Activated CD8-positive, alpha-beta T cell treated with anti-CD3 and anti-CD28 coated beads for 36 hours (primary cell): ENCODE measurements at regions not wholly inside any gene's neighbourhood (a gene's known extent, or its start where the extent isn't known, plus 50 kb on each side); places are given as distances from the start of the nearest gene placed in this dataset.
"Not testable (repeated sequence)": the region's sequence is repeated elsewhere in the genome, so short reads cannot be mapped to it uniquely, and the experiment has no call there.

Experiments used
- ATAC-seq: fragments of 200-7000 bp; cut with Tn5 transposase; one replicate; pipeline ENCODE4 v1.10.0; 2021; ENCODE audit warnings: mild to moderate bottlenecking, moderate library complexity
- CTCF ChIA-PET: fragments of 350-600 bp; sonication (Branson Sonifier 250); formaldehyde crosslinking; loops from one replicate; lab custom pipeline; 2021; ENCODE audit warnings: antibody characterized with exemption; lab: Charles Lee
- POLR2A ChIA-PET: fragments of 350-600 bp; sonication (Branson Sonifier 250); formaldehyde crosslinking; loops from one replicate; lab custom pipeline; 2021; ENCODE audit warnings: antibody characterized with exemption; lab: Charles Lee
- DNase-seq: peaks from one replicate; pipeline ENCODE4 v3.0.0-alpha.2; 2020
- H3K27ac Mint-ChIP-seq: one replicate; pipeline ENCODE4 v1.8.0; 2021; ENCODE audit warnings: mild to moderate bottlenecking, mixed read lengths
- H3K27me3 Mint-ChIP-seq: one replicate; pipeline ENCODE4 v1.8.0; 2021; ENCODE audit warnings: mixed read lengths
- H3K36me3 Mint-ChIP-seq: one replicate; pipeline ENCODE4 v1.8.0; 2021; ENCODE audit warnings: low read depth, mixed read lengths
- H3K4me1 Mint-ChIP-seq: one replicate; pipeline ENCODE4 v1.8.0; 2021; ENCODE audit warnings: low read depth, mixed read lengths
- H3K4me3 Mint-ChIP-seq: one replicate; pipeline ENCODE4 v1.8.0; 2021; ENCODE audit warnings: mild to moderate bottlenecking, moderate library complexity, mixed read lengths
- H3K9me3 Mint-ChIP-seq: one replicate; pipeline ENCODE4 v1.8.0; 2021; ENCODE audit warnings: mixed read lengths
- CTCF ChIP-seq: fragments of 200-600 bp; IDR thresholded peaks from one replicate; pipeline ENCODE4 v1.8.0; 2022; ENCODE audit warnings: antibody characterized with exemption, mild to moderate bottlenecking
- intact Hi-C: fragments of 100-400 bp; cut with micrococcal nuclease; formaldehyde crosslinking; loops from one replicate; pipeline ENCODE4 v1.10.0; 2022

DNA sequence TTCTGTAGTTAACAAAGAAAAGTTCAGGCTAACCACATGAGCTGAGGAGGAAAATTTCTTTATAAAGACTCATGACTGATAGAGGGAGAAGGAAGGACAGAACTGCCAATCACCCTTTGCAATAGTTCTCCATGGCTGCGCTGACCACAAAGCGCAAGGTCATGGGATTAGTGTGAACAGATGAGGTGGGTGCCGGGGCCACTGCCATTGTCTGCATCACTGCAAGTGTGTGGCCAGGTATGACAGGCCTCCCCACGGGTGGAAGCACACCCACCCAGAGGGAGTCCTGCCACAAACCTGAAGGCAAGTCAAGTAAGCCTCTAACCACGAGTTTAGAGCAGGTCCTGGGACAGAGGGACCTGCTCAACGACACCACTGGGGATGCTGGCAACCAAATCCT is 128.1 kb downstream of the TUBA3C start:
- CTCF ChIA-PET: no interaction called here
- no peaks in the 10 kb centered on the region for H3K36me3 Mint-ChIP-seq
- no peak overlapping the region for H3K4me3 Mint-ChIP-seq
- peaks cover 8% of the 10 kb centered on the region for H3K9me3 Mint-ChIP-seq
- no peaks in the 10 kb centered on the region for H3K4me1 Mint-ChIP-seq
- TF ChIP-seq CTCF: no peak
- H3K27ac Mint-ChIP-seq: no peak overlapping the region
- intact Hi-C loops: no loop called here
- POLR2A ChIA-PET: no interaction called here
- DNase-seq (no peak), ATAC-seq (no peak)
- H3K27me3 Mint-ChIP-seq: no peaks in the 10 kb centered on the region

GRCh38 chr13:19052931-19053330 is 128.7 kb downstream of the TUBA3C start:
- ChIA-PET CTCF (no interaction called here), POLR2A (no interaction called here)
- no peaks in the 10 kb centered on the region for H3K27me3 Mint-ChIP-seq
- no peaks in the 10 kb centered on the region for H3K36me3 Mint-ChIP-seq
- H3K4me3 Mint-ChIP-seq: no peak overlapping the region
- DNase-seq: no peak
- no peak overlapping the region for H3K27ac Mint-ChIP-seq
- intact Hi-C loops: no loop called here
- peaks cover 8% of the 10 kb centered on the region for H3K9me3 Mint-ChIP-seq
- TF ChIP-seq CTCF: no peak
- no peak for ATAC-seq
- H3K4me1 Mint-ChIP-seq: no peaks in the 10 kb centered on the region

GRCh38 chr13:19052180-19052579 is 129.4 kb downstream of the TUBA3C start:
- ChIA-PET CTCF (no interaction called here), POLR2A (no interaction called here)
- H3K9me3 Mint-ChIP-seq: peaks cover 8% of the 10 kb centered on the region
- intact Hi-C loops: no loop called here
- no peaks in the 10 kb centered on the region for H3K36me3 Mint-ChIP-seq
- H3K4me3 Mint-ChIP-seq: no peak overlapping the region
- DNase-seq (no peak), ATAC-seq (no peak)
- no peak overlapping the region for H3K27ac Mint-ChIP-seq
- no peaks in the 10 kb centered on the region for H3K27me3 Mint-ChIP-seq
- H3K4me1 Mint-ChIP-seq: no peaks in the 10 kb centered on the region
- no peak for TF ChIP-seq CTCF

DNA sequence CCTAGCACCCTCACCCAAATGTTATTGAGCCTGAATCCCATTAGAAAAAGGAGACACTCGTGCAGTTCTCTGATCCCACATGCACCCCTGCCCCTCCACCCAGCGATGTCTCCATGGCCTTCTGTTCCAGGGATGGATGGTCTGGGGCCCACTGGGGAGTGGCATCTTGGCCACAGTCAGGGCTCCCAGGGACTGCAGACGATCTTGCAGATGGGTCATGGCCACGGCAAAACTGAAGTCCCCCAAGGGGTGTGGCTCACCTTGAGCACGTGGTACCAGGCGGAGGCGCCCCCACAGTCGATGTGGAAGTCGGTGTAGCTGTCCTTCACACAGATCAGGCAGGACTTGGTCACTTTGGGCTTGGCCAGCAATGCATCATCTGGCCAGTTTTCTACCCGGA is 130.7 kb downstream of the TUBA3C start:
- intact Hi-C loops: no loop called here
- ATAC-seq (no peak), DNase-seq (no peak)
- ChIA-PET POLR2A (no interaction called here), CTCF (no interaction called here)
- Mint-ChIP-seq H3K27ac (no peak overlapping the region), H3K4me3 (no peak overlapping the region), H3K27me3 (no peaks in the 10 kb centered on the region), H3K9me3 (peaks cover 8% of the 10 kb centered on the region), H3K36me3 (no peaks in the 10 kb centered on the region), H3K4me1 (no peaks in the 10 kb centered on the region)
- no peak for TF ChIP-seq CTCF

DNA sequence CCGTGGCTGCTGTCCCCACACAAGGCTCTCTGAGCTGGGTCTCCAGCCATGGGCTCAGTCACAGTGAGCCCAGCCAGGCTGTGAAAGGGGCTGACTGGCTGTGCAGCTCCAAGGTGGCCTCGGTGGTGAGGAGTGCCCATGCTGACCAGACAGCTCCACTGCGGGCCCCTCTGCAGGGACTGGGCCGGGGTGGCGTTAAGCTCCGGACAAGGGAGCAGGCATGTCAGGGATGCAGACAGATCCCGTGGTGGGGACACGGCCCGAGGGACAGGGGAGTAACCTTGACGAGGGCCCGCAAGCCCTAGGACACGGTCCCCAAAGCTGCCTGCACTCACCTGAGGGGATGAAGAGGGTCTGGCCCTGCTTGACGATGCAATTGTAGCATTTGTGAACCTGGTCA is 132.0 kb downstream of the TUBA3C start:
- CTCF ChIA-PET, H3K4me3 Mint-ChIP-seq, H3K36me3 Mint-ChIP-seq, H3K27ac Mint-ChIP-seq, ATAC-seq, H3K27me3 Mint-ChIP-seq, H3K4me1 Mint-ChIP-seq, DNase-seq, H3K9me3 Mint-ChIP-seq, intact Hi-C loops, POLR2A ChIA-PET: not testable (repeated sequence)

DNA sequence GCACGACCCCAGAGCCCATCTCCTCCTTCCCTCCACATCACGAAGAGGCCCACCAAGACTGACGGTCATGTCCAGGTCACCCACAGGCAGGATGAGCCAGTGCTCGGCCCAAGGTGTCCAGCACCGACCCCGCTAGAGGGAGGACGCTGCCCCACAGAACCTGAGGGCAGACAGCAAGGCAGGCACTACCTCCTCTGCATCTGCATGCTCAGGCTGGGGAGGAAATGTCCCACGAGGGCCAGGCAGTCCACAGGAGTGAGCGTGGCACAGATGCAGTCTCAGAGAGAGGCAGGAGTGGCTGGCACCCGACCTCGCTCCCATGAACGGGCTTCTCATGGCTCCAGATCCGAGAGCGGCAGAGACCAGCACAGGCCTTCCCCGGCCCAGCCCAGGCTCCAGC is 133.2 kb downstream of the TUBA3C start:
- peaks cover 8% of the 10 kb centered on the region for H3K9me3 Mint-ChIP-seq
- no peak for DNase-seq
- TF ChIP-seq CTCF: no peak

More for the DNA sequence above, 133.2 kb downstream of the TUBA3C start:
- intact Hi-C loops: no loop called here
- Mint-ChIP-seq H3K4me3 (no peak overlapping the region), H3K36me3 (no peaks in the 10 kb centered on the region), H3K4me1 (no peaks in the 10 kb centered on the region), H3K27ac (no peak overlapping the region), H3K27me3 (no peaks in the 10 kb centered on the region)
- no peak for ATAC-seq
- ChIA-PET CTCF (no interaction called here), POLR2A (no interaction called here)
